Effector memory CD8-positive, alpha-beta T cell (primary cell): ENCODE measurements at regions not wholly inside any gene's neighbourhood (a gene's known extent, or its start where the extent isn't known, plus 50 kb on each side); places are given as distances from the start of the nearest gene placed in this dataset.

ENCODE experiments used
- ATAC-seq: fragments of 150-1000 bp; cut with Tn5 transposase; replicated peaks from 2 replicates; pipeline ENCODE4 v1.10.0; 2021; ENCODE audit warnings: mild to moderate bottlenecking, moderate library complexity
- DNase-seq, 3 experiments: peaks; one replicate each; pipeline ENCODE4 v3.0.0; 2021
- H3K27ac Mint-ChIP-seq, 2 donors: one replicate each; pipeline ENCODE4 v1.8.0; 2022; ENCODE audit warnings: mild to moderate bottlenecking in 2 of 2, mixed read lengths in 2 of 2, moderate library complexity in 2 of 2
- H3K27me3 Mint-ChIP-seq, 2 donors: one replicate each; pipeline ENCODE4 v1.8.0; 2022; ENCODE audit warnings: mixed read lengths in 2 of 2
- H3K36me3 Mint-ChIP-seq: one replicate; pipeline ENCODE4 v1.8.0; 2022; ENCODE audit warnings: mild to moderate bottlenecking, moderate library complexity, mixed read lengths; ENCODE audit not compliant: insufficient read depth
- H3K4me1 Mint-ChIP-seq, 2 donors: one replicate each; pipeline ENCODE4 v1.8.0; 2022; ENCODE audit warnings: low read depth in 2 of 2, mixed read lengths in 2 of 2
- H3K4me3 Mint-ChIP-seq, 2 donors: one replicate each; pipeline ENCODE4 v1.8.0; 2022; ENCODE audit warnings: mild to moderate bottlenecking in 2 of 2, mixed read lengths in 2 of 2, moderate library complexity in 2 of 2
- H3K9me3 Mint-ChIP-seq, 2 donors: one replicate each; pipeline ENCODE4 v1.8.0; 2022; ENCODE audit warnings: mixed read lengths in 2 of 2

DNA sequence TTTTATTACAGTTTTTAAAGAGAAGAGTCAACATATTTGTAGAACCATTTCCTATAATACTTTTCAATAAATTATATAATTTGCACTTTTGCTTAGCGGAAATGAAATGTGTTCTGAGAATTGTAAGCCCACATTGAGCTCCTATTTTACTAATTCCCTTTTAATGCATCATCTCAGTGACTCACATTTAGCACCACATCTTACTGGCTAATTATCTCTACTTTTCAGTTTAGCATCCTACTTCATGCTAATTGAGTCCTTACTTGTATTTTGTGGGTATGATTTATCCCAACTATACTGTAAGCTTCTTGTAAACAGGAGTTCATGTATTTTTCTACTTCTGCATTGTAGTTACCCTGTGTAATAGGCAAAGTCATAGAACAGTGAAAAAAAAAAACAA lies 67.5 kb downstream of the TMX1 start:
- DNase-seq (no peak), ATAC-seq (no peak)
- Mint-ChIP-seq H3K36me3 (no peaks in the 10 kb centered on the region), H3K4me3 (no peak overlapping the region), H3K4me1 (no peaks in the 10 kb centered on the region), H3K27ac (no peak overlapping the region), H3K9me3 (no peaks in the 10 kb centered on the region), H3K27me3 (peaks cover 0 to 2% of the 10 kb centered on the region in 2 donors)

DNA sequence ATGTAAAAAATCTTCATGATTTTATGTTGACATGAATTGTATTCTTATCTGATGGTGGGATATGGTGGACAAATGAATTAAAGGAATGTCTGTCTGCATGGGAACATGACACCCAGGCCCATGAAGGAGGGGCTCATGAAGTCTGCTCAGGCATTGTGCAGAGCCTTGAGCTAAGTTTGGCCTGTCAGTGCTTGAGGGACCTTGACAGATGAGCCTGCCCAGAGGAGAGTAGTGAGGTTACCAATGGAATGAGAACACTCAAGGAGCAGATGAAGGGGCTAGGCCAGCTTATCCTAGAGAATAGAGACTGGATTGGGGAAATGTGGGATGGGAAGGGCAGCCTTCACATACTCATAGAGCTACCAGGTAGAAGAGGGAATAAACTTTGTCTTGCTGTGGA lies 68.8 kb downstream of the TMX1 start:
- H3K4me3 Mint-ChIP-seq, result no peak overlapping the region
- ATAC-seq (no peak), DNase-seq (no peak)
- H3K36me3 Mint-ChIP-seq, result no peaks in the 10 kb centered on the region
- H3K27ac Mint-ChIP-seq, result no peak overlapping the region
- no peaks in the 10 kb centered on the region for H3K4me1 Mint-ChIP-seq
- no peaks in the 10 kb centered on the region for H3K27me3 Mint-ChIP-seq
- H3K9me3 Mint-ChIP-seq, result no peaks in the 10 kb centered on the region

DNA sequence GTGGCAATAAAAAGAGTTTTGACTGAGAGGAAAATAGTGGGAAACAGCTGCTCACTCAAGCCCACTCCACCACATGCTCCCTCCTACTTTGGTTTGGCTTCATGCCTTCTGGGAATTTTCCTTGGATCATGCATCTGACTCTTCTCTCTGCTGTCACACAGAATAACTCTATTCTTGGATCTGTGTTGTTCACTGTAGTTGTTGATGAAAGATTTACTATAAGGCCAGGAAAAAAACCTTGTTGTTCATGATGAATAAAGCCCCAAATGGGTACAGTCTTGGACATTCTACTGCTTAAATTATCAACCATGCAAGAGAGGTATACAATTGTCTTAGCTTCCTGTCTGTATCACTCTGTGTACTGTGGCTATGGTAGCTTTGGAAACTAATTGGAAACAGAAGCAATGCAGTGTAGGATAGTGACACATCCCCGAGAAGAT lies 70.5 kb downstream of the TMX1 start:
- no peaks in the 10 kb centered on the region for H3K9me3 Mint-ChIP-seq
- DNase-seq (no peak), ATAC-seq (no peak)
- no peak overlapping the region for H3K4me3 Mint-ChIP-seq
- no peaks in the 10 kb centered on the region for H3K36me3 Mint-ChIP-seq
- H3K27me3 Mint-ChIP-seq, result no peaks in the 10 kb centered on the region
- no peaks in the 10 kb centered on the region for H3K4me1 Mint-ChIP-seq
- H3K27ac Mint-ChIP-seq, result no peak overlapping the region

DNA sequence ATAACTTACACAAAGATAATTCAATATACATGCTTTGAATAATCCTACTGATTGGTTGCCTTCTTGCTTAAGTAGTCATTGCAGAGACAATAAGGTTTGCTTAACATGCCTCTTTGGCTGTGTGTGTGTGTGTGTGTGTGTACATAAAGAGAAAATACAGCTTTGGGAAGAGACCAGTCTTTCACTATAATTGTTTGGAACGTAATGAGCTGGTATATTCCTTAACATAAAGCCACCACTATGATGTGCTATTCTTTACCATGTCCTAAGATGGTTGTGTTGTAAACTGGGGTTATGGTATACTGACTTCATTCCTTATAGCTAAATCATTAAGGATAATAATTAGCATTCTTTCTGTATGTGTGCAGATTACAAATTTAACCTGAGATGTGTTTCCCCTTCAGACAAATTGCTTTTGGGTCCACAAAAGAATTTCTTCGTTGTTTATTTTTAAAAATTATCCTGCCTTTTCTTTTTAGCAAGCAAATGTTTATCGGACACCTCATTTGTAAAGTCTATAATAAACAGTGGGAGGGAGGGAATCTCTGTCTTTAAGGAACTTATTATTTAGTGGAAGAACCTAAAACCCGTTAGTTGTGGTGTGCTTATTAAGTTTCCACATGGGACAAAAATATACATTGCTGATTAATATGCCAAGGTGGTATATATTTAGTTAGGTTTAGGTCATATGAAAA lies 74.4 kb downstream of the TMX1 start:
- Mint-ChIP-seq H3K4me3 (no peak overlapping the region), H3K27me3 (no peaks in the 10 kb centered on the region), H3K4me1 (no peaks in the 10 kb centered on the region), H3K36me3 (no peaks in the 10 kb centered on the region), H3K27ac (no peak overlapping the region), H3K9me3 (no peaks in the 10 kb centered on the region)
- DNase-seq (no peak), ATAC-seq (no peak)

DNA sequence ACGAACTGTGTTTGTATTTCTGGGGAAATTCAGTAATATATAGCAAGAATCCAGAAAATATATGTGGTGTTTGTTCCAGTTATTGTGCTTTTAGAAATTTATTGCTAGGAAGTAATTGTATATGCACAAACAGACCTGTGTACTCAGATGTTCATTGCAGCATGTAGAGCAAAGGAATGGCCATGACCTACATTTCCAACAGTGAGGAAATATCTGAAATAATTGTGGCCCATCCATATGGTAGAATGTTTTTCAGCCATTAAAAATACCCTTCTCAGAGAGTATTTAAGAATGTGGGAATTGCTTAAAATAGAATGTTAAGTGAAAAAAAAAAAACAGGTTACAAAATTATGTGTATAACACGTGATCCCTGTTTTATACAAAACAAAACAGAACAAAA lies 77.3 kb downstream of the TMX1 start:
- Mint-ChIP-seq H3K27me3 (no peaks in the 10 kb centered on the region), H3K27ac (no peak overlapping the region), H3K9me3 (no peaks in the 10 kb centered on the region), H3K4me3 (no peak overlapping the region), H3K36me3 (no peaks in the 10 kb centered on the region), H3K4me1 (no peaks in the 10 kb centered on the region)
- ATAC-seq (no peak), DNase-seq (no peak)

DNA sequence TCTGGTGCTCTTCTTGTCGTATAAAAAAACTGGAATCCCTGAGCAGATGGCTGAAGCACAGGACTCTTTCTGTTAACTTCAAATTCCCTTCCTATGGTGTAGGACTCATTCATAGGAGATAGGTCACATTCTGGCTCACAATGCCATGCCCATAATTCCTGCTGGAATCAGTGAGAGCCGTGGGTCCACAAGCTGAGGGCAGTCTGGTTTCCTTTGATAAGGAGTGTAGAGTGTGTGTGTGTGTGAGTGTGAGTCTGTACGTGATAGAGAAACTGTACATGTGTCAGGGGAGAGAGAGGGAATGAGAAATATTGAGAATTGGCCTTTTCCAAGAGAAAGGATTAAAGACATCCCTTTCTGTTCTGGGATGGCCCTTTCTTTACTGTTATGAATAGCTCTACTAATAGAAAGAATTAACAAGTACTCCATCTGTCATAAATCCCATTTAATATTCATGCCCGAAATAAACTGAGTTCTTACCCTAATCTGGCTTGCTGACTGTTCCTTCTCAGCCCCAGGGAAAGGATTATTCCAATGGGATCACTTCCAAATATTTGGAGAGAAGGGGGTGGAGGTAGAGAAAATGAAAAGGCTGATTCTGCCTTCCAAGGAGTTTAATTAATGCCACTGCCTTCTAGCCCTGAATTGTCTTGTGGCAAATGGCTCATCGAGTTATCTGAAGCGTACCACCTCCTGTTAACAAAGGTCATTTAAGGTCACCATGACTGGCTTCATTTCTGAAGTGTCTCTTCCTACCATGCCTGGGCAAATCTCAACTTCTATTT lies 79.0 kb downstream of the TMX1 start:
- no peaks in the 10 kb centered on the region for H3K4me1 Mint-ChIP-seq
- H3K27me3 Mint-ChIP-seq, result no peaks in the 10 kb centered on the region
- ATAC-seq (no peak), DNase-seq (no peak)
- no peak overlapping the region for H3K27ac Mint-ChIP-seq
- no peaks in the 10 kb centered on the region for H3K36me3 Mint-ChIP-seq
- no peaks in the 10 kb centered on the region for H3K9me3 Mint-ChIP-seq
- no peak overlapping the region for H3K4me3 Mint-ChIP-seq

DNA sequence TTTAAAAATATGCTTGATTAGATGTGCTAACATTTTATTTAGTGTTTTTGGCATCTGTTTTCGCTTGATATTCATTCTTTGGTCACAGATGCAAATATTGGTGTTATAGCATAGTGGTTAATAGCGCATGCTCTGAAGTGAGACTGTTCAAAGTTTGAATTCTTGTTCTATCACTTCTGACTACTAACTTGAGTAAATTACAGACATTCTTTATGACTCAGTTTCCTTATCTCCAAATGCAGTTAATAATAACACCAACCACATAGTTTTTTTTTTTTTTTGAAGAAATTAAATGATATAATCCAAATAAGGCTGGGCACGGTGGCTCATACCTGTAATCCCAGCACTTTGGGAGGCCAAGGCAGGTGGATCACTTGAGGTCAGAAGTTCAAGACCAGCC lies 81.0 kb downstream of the TMX1 start:
- Mint-ChIP-seq H3K4me1 (no peaks in the 10 kb centered on the region), H3K27me3 (peaks cover 0 to 7% of the 10 kb centered on the region in 2 donors), H3K36me3 (no peaks in the 10 kb centered on the region), H3K9me3 (no peaks in the 10 kb centered on the region), H3K4me3 (no peak overlapping the region), H3K27ac (no peak overlapping the region)
- no peak for DNase-seq
- no peak for ATAC-seq

DNA sequence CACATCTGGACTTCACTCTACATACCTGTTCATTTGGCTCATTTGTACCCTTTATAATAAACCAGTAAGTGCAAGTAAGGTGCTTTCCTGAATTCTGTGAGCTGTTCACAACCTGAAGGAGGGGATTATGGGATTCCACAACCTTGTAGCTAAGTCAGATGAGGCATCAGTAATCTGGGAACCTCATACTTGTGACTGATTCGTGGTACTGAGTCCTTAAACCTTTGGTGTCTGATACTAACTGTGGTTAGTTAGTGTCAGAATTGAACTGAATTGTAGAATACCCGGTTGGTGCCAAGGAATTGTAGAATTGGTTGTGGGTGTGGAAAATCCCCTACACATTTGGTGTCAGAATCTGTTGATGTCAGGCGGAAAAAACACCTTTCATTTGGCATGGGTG lies 83.4 kb downstream of the TMX1 start:
- H3K4me1 Mint-ChIP-seq, result peaks cover 0 to 1% of the 10 kb centered on the region in 2 donors
- H3K4me3 Mint-ChIP-seq, result no peak overlapping the region
- no peak overlapping the region for H3K27ac Mint-ChIP-seq
- H3K27me3 Mint-ChIP-seq, result peaks cover 19 to 26% of the 10 kb centered on the region in 2 donors
- no peaks in the 10 kb centered on the region for H3K9me3 Mint-ChIP-seq
- H3K36me3 Mint-ChIP-seq, result no peaks in the 10 kb centered on the region
- DNase-seq (no peak), ATAC-seq (no peak)

DNA sequence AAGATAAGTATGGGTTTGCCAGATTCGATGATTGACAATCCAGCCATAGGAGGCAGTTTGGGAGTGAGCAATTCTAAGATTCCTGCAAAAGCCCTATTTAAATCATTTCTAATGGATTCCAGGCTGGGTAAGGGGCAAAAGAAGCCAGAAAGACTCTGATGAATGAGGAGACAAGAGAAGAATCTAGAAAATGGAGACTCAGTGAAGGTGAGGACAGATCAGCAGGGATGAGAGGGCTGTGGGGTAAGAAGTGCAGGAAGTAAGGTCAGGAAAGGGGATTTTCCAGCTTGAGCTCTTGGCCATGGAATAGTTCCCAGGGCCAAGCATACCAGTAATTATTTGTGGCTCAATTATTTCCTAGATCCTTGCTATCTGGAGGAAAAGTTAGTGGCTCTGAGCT lies 87.3 kb downstream of the TMX1 start:
- Mint-ChIP-seq H3K9me3 (no peaks in the 10 kb centered on the region), H3K27me3 (peaks cover 37 to 38% of the 10 kb centered on the region in 2 donors), H3K4me3 (no peak overlapping the region), H3K27ac (no peak overlapping the region), H3K36me3 (no peaks in the 10 kb centered on the region), H3K4me1 (peaks cover 0 to 1% of the 10 kb centered on the region in 2 donors)
- DNase-seq (no peak), ATAC-seq (no peak)

DNA sequence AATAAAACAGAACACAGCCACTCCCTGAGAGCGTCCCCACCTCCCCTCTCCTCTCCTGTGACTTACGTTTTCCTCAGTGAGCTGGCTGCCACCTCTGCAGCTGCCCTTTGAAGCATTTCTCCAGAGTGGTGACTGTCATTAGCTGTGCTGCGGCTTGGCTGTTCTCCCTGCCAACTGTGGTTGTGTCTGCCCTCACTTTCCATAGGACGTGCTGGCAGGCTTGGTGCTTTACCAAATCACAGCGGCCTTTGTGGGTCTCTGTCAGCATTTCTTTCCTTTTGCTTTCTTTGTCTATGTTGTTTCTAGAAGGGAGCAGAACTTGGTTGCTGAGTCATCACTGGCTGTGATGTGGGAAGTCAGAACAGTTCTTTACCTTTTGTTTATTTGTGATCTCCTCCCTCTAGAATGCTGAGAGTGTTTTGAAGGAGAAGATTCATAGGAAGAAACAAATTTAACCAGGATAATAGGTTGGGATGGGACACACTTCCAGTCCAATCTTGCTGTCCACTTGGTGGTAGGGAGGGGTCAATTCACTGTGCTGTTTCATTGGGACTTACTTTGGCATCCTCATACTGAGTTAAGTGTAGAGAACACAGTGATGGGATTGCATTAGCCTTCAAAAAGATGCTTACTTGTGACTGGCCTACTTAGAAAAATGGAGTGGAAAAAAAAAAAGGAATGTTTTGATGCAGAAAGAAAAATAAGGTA lies 88.2 kb downstream of the TMX1 start:
- H3K27me3 Mint-ChIP-seq, result peaks cover 46% of the 10 kb centered on the region in 2 donors
- no peak overlapping the region for H3K4me3 Mint-ChIP-seq
- no peak overlapping the region for H3K27ac Mint-ChIP-seq
- DNase-seq (no peak), ATAC-seq (no peak)
- H3K36me3 Mint-ChIP-seq, result no peaks in the 10 kb centered on the region
- no peaks in the 10 kb centered on the region for H3K9me3 Mint-ChIP-seq
- peaks cover 0 to 1% of the 10 kb centered on the region in 2 donors for H3K4me1 Mint-ChIP-seq

DNA sequence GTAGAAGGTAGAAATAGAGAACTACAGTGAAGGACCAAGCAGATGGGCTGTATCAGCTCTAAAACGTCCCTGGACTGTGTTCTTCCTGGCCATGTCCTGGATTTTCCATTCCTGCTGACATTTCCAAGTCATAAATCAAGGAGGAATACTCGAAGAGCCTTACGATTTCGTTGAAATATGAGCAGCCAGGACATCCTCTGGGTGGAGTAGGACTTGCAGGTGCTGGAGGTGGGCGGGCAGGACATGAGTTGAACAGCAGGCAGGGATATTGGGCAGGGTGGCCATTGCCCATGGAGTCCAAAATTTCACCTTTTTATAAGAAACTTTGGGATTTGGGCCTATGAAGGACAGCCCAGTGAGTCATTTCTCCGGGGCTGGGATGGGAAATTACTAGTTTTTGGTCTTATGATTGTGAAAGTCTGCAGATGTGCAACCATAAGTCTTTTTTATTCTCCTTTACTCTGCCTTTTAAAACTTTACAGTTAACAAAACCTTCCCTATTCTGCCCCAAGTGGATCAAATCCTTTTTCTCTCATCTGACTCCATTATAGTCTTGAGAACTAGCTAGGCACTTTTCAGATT lies 88.8 kb downstream of the TMX1 start:
- ATAC-seq, result no peak
- Mint-ChIP-seq H3K27me3 (peaks cover 48% of the 10 kb centered on the region in 2 donors), H3K4me1 (peaks cover 0 to 1% of the 10 kb centered on the region in 2 donors), H3K36me3 (no peaks in the 10 kb centered on the region), H3K27ac (no peak overlapping the region), H3K4me3 (no peak overlapping the region), H3K9me3 (no peaks in the 10 kb centered on the region)
- no peak for DNase-seq

DNA sequence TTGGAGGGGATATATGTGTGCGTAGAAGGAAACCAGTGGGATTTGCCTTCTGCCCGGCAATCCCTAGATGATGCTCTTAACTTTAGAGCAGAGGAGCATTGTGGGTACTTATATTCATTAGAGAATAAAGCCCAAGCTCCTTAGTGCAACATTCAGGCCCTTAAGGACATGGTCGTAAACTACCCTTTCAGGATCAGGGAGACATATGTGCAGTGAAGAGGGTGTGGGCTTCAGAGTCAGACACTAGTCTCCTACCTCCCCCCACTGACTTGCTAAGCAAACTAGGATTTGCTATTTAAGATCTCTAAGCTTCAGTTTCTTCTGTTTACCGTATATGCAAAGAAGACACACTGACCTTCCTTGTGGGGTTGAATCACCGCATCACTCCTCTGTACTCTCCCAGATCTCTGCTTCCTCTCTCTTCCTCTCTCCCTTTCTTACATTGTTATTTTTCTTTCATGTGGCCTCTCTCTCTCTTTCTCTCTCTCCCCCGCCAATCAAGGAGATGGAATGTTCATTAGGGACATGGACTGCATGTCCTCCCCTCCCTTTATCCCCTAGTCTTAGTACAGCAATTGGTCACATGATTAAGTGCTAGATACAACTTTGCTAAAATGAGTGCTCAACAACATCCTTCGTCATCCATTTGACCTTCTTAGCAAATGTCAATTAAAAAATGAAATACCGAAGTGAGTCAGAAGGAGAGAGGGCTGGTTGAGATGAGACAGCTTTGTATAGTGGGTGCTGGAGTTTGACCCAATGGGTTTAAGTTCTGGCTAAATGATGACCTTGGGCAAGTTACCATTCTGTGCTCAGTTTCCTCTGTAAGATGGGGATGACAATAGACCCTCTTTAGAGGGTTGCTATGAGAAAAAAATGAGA lies 91.7 kb downstream of the TMX1 start:
- no peak overlapping the region for H3K27ac Mint-ChIP-seq
- peaks cover 0 to 1% of the 10 kb centered on the region in 2 donors for H3K4me1 Mint-ChIP-seq
- no peak overlapping the region for H3K4me3 Mint-ChIP-seq
- no peak for ATAC-seq
- H3K9me3 Mint-ChIP-seq, result no peaks in the 10 kb centered on the region
- H3K36me3 Mint-ChIP-seq, result no peaks in the 10 kb centered on the region
- DNase-seq, result no peak
- peaks cover 46 to 48% of the 10 kb centered on the region in 2 donors for H3K27me3 Mint-ChIP-seq

DNA sequence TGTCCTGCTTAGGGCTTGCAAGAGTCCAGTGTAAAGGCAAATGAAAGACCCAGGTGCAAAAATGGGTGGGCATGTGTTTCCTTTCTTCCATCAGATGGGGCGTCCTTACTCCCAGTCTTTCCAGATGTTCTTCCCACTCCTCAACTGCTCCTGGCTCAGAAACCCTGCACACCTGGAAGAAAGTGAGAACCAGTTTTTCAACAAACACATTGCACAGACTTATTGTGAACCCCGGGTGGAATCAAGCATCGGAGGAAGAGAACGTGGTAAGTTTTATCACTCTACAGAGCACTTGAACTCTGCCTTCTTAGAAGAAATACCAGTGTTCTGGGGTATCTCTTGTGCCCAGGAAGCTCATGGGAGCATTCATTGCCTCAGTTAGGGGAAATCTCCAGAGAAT lies 93.3 kb downstream of the TMX1 start:
- no peak for DNase-seq
- Mint-ChIP-seq H3K36me3 (no peaks in the 10 kb centered on the region), H3K27ac (no peak overlapping the region)

More for the DNA sequence above, 93.3 kb downstream of the TMX1 start:
- Mint-ChIP-seq H3K4me3 (no peak overlapping the region), H3K4me1 (no peaks in the 10 kb centered on the region), H3K9me3 (no peaks in the 10 kb centered on the region), H3K27me3 (peaks cover 31 to 34% of the 10 kb centered on the region in 2 donors)
- no peak for ATAC-seq
